Ishikawa (cell line): ENCODE measurements at regions not wholly inside any gene's neighbourhood (a gene's known extent, or its start where the extent isn't known, plus 50 kb on each side); places are given as distances from the start of the nearest gene placed in this dataset.

Experiments used
- TCF12 ChIP-seq: IDR thresholded peaks from 2 replicates; pipeline ENCODE4 v1.6.1; 2012; ENCODE audit warnings: low read depth
- YY1 ChIP-seq: IDR thresholded peaks from 2 replicates; pipeline ENCODE4 v1.6.1; 2012; ENCODE audit warnings: low read depth
- TF ChIP-seq, protein P1 (sequence below): IDR thresholded peaks from 2 replicates; pipeline ENCODE4 v1.6.1; 2012

GRCh38 chr6:155544677-155545076 is 89.0 kb upstream of the NOX3 start:
- TF ChIP-seq YY1 = no peak
- TF ChIP-seq, protein P1, sequence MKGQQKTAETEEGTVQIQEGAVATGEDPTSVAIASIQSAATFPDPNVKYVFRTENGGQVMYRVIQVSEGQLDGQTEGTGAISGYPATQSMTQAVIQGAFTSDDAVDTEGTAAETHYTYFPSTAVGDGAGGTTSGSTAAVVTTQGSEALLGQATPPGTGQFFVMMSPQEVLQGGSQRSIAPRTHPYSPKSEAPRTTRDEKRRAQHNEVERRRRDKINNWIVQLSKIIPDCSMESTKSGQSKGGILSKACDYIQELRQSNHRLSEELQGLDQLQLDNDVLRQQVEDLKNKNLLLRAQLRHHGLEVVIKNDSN = no peak
- no peak for TF ChIP-seq TCF12
